GM18519 (cell line): ENCODE measurements at regions not wholly inside any gene's neighbourhood (a gene's known extent, or its start where the extent isn't known, plus 50 kb on each side); places are given as distances from the start of the nearest gene placed in this dataset.

Source experiments
- ATAC-seq: cut with Tn5 transposase; IDR thresholded peaks from one replicate; pipeline ENCODE4 v1.9.1; 2021; ENCODE audit warnings: mild to moderate bottlenecking, moderate library complexity; ENCODE audit not compliant: unreplicated experiment, low FRiP score

DNA sequence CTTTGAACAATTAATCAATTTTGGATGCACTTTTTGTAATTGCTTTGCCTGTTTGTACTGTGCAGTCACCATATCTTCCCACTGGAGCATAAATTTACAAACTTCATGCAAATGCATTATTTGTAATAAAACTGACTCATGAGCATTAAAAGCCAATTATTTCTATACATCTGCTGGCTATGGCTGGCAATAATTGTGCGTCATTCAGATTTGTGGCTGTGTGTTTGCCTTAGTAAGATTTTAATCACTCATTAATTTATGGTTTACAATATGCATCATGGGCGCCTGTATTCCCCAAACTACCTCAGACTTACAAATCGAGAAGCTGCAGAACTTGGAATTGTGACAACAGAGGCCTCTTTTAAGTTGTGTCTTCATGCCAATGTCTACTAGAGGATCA is 132.4 kb upstream of the TRIB2 start:
- ATAC-seq, result no peak

DNA sequence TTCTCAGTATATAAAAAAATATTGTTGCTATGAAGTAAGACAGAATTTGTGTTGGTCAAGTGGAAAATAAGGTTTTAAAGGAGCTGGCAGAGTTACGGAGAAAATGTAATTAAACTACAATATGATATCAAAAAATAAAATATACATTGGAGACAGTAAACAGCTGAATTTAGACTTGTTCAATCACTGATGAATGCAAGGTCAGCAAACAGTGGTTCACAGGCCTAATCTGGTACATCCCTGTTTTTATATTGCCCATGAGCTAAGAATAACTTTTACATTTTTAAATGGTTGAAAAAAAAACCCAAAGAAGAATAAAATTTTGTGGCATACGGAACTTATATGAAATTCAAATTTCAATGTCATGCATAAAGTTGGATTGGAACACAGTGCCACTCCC is 131.0 kb upstream of the TRIB2 start:
- no peak for ATAC-seq

DNA sequence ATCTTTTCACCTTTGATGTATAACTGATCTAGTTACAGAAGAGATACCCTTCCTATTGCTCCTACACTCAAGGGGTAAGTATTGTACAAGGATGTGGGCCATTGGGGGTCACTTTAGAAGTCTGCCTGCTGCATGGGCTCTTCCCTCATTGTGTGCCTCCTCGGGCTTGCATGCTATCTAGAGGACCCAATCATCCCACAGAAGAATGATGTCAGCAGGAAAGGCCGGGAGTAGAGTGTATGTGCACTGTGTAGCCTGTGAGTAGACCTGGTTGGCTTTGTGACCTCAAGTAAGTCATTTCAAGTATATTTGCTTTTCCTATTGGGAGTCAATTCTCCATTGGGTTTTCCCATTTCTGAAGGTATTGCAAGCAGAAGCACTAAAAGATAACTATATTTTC is 129.5 kb upstream of the TRIB2 start:
- no peak for ATAC-seq

GRCh38 chr2:12587729-12588522 is 128.8 kb upstream of the TRIB2 start:
- peak; percentile 82 for ATAC-seq

- ATAC-seq, result no peak
Observed at GRCh38 chr2:12588986-12589385, 127.8 kb upstream of the TRIB2 start.

DNA sequence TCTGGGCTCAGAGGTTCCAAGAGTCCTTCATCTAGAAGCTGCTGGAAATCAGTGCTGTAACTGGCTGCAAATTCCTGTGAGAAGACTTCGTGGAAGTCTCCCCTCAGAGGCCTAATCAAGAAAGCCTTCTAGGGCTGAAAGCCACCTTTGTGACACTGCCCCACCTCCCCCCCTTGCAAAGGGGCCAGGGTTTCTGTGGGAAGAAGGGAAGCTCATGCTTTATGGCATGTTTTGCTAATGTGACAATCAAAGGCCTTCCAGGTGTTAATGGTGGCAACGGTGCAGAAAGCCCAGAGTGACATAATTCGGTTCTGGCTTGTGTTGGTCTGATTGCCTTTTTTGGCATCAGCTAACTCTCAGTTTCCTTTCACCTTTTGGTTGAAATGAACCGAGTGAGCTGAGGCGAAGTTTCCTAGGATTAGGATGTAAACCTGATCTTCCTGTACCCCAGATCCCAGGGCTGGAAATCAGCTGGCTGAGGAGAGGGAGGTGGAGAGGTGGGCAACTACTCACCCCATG is 126.9 kb upstream of the TRIB2 start:
- no peak for ATAC-seq

DNA sequence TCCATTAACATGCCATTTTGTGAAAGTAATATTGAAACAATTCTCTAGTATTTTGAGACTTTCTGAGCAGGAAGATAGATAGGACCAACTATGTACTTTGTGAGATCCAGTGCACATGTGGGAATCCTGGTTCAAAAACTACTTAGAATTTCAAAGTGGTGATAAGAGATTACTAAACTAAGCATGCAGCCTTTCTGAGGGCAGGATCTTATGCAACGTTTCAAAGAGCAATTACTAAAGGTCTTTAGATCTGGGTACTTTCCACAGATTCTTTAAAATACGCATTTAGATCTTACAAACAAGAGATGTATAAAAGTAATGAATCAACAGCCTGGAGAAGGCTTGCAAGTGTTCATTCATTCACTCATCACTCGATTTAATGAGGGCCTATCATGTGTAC is 124.4 kb upstream of the TRIB2 start:
- ATAC-seq, result no peak

- ATAC-seq, result no peak
Observed at GRCh38 chr2:12594590-12594989, 122.1 kb upstream of the TRIB2 start.

- no peak for ATAC-seq
Observed at GRCh38 chr2:12596771-12597170, 120.0 kb upstream of the TRIB2 start.

DNA sequence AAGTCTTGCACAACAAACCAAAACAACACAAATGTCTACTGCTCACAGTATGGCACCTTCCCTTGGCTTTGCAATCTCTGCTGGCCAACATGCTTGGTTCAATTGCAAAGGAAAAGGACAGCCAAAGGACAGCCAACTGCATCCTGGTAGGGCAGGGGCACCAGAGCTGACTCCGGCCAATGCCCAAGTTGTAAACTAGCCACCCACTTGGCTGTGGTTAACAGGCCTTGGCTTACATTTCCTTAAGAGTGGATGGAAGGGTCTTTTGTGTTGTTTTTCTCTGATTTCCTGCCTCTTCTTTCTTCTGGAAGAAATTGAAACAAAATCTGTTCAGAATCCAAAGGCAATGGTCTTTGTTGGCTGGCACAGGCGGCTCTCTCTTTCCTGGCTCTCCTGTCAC is 119.1 kb upstream of the TRIB2 start:
- ATAC-seq, result no peak

GRCh38 chr2:12602661-12603060 is 114.1 kb upstream of the TRIB2 start:
- ATAC-seq, result no peak

- ATAC-seq, result no peak
Observed at GRCh38 chr2:12603781-12604295, 112.9 kb upstream of the TRIB2 start.

- ATAC-seq, result no peak
Observed at GRCh38 chr2:12604341-12604740, 112.4 kb upstream of the TRIB2 start.

- no peak for ATAC-seq
Observed at GRCh38 chr2:12605366-12605765, 111.4 kb upstream of the TRIB2 start.

GRCh38 chr2:12605936-12606335 is 110.8 kb upstream of the TRIB2 start:
- no peak for ATAC-seq

GRCh38 chr2:12606472-12607000 is 110.2 kb upstream of the TRIB2 start:
- no peak for ATAC-seq

DNA sequence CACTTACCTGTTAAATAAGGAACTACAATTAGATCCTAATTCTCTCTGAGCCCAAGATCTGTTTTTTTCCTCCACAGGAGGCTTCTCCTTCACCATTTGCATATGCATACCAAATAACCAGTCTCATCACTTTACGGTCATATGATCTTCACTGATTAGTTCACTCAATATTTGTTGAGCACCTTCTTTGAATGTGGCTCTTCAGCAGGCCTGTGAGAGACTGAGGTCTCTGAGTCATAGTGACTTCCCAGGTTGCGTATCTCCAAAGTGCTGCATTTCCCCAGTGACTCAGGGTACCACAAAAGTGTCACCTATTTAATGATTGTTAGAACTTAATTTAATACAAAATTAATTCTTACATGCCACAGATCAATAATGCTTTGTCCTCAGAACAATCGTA is 108.8 kb upstream of the TRIB2 start:
- no peak for ATAC-seq

GRCh38 chr2:12610314-12610713 is 106.4 kb upstream of the TRIB2 start:
- no peak for ATAC-seq

GRCh38 chr2:12612168-12612567 is 104.6 kb upstream of the TRIB2 start:
- no peak for ATAC-seq

DNA sequence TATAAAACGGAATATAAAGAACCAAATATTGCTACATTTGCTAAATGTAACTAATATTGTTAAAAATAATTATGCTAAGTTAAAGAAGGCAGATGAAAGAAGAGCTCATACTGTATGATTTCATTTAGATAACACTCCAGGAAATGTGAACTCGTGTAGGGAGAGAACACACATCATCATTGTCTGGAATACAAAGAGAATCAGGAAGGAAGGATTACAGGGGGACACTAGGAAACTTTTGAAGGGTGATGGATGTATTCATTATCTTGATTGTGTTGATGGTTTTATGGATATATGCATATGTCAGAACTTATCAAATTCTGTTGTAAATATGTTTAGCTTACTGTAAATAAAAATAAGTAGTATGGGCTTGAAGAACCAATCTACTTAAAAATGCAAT is 104.1 kb upstream of the TRIB2 start:
- no peak for ATAC-seq

GRCh38 chr2:12613137-12613835 is 103.5 kb upstream of the TRIB2 start:
- no peak for ATAC-seq
